GM23248 (cell line): ENCODE measurements at regions not wholly inside any gene's neighbourhood (a gene's known extent, or its start where the extent isn't known, plus 50 kb on each side); places are given as distances from the start of the nearest gene placed in this dataset.

Experiments used
- EZH2 ChIP-seq: fragments of 200-600 bp; sonication (generic); IDR thresholded peaks from 2 replicates; pipeline ENCODE4 v1.6.1; 2018; ENCODE audit warnings: antibody characterized with exemption, mild to moderate bottlenecking; ENCODE audit not compliant: insufficient read depth, poor library complexity, severe bottlenecking
- EZH2phosphoT487 ChIP-seq: fragments of 200-600 bp; sonication (generic); IDR thresholded peaks from 2 replicates; pipeline ENCODE4 v1.6.1; 2018; ENCODE audit warnings: antibody characterized with exemption, moderate library complexity, mild to moderate bottlenecking, low read depth; ENCODE audit not compliant: insufficient read depth

DNA sequence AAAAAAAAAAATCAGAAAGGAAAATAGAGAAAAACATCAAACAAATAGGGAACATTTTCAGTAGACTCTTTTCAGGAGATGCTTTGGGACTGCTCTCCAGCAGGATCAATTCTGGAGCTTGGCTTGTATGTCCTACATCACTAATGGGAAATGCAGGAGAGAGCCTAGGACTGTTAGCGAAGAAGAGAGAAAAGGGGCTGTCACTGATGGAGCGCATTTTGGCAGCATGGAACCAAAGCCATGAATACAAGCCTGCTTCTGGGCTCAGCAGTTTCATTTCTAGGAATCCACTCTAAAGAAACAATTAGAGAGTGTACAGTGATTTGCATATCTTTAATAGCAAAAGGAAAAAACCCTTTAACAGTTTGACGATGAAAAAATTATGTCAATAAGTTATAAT lies 203.9 kb downstream of the NUFIP1 start:
- TF ChIP-seq EZH2 (no peak), EZH2phosphoT487 (no peak)
